ENCODE measurements at regions not wholly inside any gene's neighbourhood (a gene's known extent, or its start where the extent isn't known, plus 50 kb on each side); places are given as distances from the start of the nearest gene placed in this dataset.

GRCh38 chrX:23478561-23478960 lies 143.9 kb downstream of the PTCHD1 start:
- TF ChIP-seq BRCA1 (CRISPR knock-in tag; IDR thresholded peaks at IDR 0.05): no peak
- no peak for TF ChIP-seq NFKB2 (CRISPR knock-in tag; IDR thresholded peaks at IDR 0.05; ENCODE audit: borderline replicate concordance)
- no peak for TF ChIP-seq PLSCR1 (CRISPR knock-in tag; IDR thresholded peaks at IDR 0.05; ENCODE audit: borderline replicate concordance)
- no peak for TF ChIP-seq EP300 (IDR thresholded peaks at IDR 0.05; ENCODE audit: low read depth in 2 of 2, low read length in 2 of 2)
- TF ChIP-seq EP300 (CRISPR knock-in tag; IDR thresholded peaks at IDR 0.05; ENCODE audit: borderline replicate concordance): no peak
- TF ChIP-seq CAMTA2 (CRISPR knock-in tag; IDR thresholded peaks at IDR 0.05; ENCODE audit: borderline replicate concordance): no peak
- TF ChIP-seq ZNF18 (CRISPR knock-in tag; IDR thresholded peaks at IDR 0.05; ENCODE audit: insufficient replicate concordance): no peak
- TF ChIP-seq RAD21 (CRISPR knock-in tag; IDR thresholded peaks at IDR 0.05): no peak
- no peak for TF ChIP-seq YY1 (IDR thresholded peaks at IDR 0.05; ENCODE audit: insufficient read depth, insufficient replicate concordance, low read depth, low read length)
- no peak for TF ChIP-seq USF2 (IDR thresholded peaks at IDR 0.05; ENCODE audit: low read depth, low read length)
- no peak for TF ChIP-seq USF2 (CRISPR knock-in tag; IDR thresholded peaks at IDR 0.05; ENCODE audit: borderline replicate concordance)
- no peak for TF ChIP-seq CTCF (CRISPR knock-in tag; IDR thresholded peaks at IDR 0.05)
- no peak for TF ChIP-seq SRSF9 (IDR thresholded peaks at IDR 0.05; ENCODE audit: borderline replicate concordance, insufficient read depth, low read depth, low read length, poor library complexity, severe bottlenecking)
- no peak for TF ChIP-seq REPIN1 (CRISPR knock-in tag; IDR thresholded peaks at IDR 0.05; ENCODE audit: borderline replicate concordance, low read depth)

All from HepG2 (cell line).